ENCODE measurements at regions not wholly inside any gene's neighbourhood (a gene's known extent, or its start where the extent isn't known, plus 50 kb on each side); places are given as distances from the start of the nearest gene placed in this dataset.

DNA sequence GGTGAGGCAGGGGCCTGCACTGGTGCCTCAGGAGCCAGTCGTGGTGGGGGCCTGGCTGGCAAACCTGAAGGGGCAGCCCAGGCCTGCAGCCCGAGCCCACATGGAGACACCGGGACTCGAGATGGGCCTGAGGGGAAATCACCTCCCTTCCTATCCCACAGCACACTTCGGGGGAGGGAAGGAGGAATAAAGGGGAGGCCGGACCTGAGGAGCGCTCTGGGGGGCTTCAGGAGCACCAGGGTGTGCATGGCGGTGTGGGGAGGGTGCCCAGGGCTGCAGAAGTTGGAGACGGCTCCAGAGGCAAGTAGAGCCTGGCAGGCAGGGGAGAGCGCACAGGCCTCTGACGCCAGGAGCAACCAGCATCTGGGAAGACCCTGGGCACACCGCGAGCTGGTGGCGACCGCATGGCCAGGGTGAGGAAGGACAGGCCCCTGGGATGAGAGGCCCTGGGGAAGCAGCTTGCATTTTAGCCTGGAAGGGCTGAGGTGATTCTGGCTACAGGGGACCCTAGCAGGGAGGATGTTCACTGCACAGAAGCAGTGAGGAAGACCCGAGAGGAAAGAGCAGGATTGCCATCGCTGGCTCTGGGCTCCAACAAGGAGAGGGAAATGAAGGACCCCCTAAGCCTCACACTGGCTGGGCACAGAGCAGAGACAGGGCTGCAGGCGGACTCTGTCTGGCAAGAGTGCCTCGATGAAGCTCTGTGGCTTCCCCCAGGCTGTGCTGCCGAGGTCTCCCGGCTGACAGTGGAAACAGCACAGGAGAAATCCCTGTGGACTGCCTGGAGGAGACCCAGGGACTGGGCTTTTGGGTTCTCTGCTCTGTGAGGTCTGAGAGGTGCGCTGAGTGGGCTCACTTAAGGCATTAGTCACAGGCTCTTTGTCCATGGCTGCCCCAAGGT lies 457.7 kb downstream of the BRD1 start:
- no peaks in the 10 kb centered on the region for H3K4me1 Mint-ChIP-seq

DNA sequence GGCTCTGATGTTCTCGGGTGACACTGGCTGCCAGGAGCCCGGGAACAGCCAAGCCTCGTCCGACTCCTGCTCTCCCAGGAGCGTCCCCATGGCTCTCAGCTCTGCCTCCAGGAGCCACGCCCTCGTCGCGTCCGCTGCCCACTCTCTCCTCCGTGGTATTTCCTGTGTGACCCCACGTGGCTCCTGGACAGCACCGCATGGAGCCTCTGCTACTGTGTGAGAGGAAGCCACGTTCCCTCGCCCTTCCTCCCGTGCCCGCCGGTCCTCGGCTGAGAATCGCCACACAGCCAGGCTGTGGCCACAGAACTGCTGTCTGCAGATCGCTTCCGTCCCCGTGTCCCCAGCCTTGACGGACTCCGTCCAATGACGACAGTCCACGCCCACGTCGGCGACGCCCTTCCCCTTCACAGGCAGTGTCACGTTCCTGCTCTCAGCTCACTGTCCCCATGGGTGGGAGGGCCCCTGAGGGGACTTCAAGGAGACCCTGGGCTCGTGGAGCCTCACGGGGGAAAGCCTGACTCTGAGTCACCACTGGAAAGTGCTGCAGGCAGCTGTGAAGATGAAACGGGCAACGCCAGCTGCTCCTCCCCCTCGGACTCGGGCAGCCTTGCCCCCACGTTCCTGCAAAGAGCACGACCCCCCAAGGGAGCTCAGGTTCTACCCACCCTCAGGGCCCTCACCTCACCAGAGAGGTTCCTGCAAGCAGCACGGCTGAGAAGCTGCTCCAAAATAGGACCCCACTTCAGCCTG lies 458.5 kb downstream of the BRD1 start:
- no peaks in the 10 kb centered on the region for H3K9me3 Mint-ChIP-seq
- TF ChIP-seq, protein P1, sequence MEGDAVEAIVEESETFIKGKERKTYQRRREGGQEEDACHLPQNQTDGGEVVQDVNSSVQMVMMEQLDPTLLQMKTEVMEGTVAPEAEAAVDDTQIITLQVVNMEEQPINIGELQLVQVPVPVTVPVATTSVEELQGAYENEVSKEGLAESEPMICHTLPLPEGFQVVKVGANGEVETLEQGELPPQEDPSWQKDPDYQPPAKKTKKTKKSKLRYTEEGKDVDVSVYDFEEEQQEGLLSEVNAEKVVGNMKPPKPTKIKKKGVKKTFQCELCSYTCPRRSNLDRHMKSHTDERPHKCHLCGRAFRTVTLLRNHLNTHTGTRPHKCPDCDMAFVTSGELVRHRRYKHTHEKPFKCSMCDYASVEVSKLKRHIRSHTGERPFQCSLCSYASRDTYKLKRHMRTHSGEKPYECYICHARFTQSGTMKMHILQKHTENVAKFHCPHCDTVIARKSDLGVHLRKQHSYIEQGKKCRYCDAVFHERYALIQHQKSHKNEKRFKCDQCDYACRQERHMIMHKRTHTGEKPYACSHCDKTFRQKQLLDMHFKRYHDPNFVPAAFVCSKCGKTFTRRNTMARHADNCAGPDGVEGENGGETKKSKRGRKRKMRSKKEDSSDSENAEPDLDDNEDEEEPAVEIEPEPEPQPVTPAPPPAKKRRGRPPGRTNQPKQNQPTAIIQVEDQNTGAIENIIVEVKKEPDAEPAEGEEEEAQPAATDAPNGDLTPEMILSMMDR (IDR thresholded peaks at IDR 0.05; ENCODE audit: unreplicated experiment in 3 of 3): no peak
- H3K27me3 Mint-ChIP-seq (ENCODE audit: low read depth): peaks cover 60% of the 10 kb centered on the region
- no peaks in the 10 kb centered on the region for H3K4me1 Mint-ChIP-seq
- H3K4me3 Mint-ChIP-seq: peak overlapping the region in 1 of 3 experiments; percentile 10
- no peak overlapping the region for H3K27ac Mint-ChIP-seq
- H3K36me3 Mint-ChIP-seq (ENCODE audit: low read depth): no peaks in the 10 kb centered on the region

More for the DNA sequence above, 457.7 kb downstream of the BRD1 start:
- H3K4me3 Mint-ChIP-seq: no peak overlapping the region
- no peaks in the 10 kb centered on the region for H3K9me3 Mint-ChIP-seq
- H3K27me3 Mint-ChIP-seq (ENCODE audit: low read depth): peaks cover 60% of the 10 kb centered on the region
- H3K36me3 Mint-ChIP-seq (ENCODE audit: low read depth): no peaks in the 10 kb centered on the region
- no peak overlapping the region for H3K27ac Mint-ChIP-seq
- TF ChIP-seq, protein P1 (IDR thresholded peaks at IDR 0.05; ENCODE audit: unreplicated experiment in 3 of 3): no peak

DNA sequence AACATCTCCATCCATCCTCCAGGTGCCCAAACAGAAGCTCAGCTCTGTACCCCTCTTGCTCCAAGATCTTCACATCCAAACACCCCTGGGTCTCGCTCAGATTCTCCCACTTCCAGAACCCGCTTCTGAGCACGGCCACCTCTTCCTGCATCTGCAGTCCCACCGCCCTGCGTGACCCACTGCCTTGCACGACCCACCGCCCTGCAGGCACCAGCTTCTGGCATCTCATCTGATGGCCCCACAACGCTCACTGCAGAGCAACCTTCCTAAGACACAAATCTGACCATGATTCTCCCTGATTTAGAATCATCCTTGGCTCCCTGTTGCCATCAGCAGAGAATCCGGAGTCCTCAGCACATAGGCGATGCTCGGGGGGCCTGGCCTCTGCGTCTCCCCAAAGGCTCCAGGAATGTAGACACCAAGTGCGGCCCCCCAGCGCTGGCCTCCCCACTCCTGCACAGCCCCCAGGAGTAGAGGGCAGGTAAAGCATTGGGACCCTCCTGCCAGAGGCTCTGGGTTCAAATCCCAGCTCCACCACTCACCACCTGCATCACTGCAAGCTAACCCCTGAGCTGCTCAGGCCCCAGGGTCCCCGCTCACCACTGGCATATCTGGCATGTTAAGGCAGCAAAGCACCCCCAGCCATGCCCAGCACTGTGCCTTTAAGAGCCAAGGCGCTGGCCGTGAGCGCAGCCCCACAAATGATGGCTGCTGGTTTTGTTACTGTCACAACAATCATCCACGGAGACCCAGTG lies 459.3 kb downstream of the BRD1 start:
- Mint-ChIP-seq H3K36me3 (ENCODE audit: low read depth) (no peaks in the 10 kb centered on the region), H3K27me3 (ENCODE audit: low read depth) (peaks cover 59% of the 10 kb centered on the region), H3K9me3 (no peaks in the 10 kb centered on the region), H3K4me1 (no peaks in the 10 kb centered on the region), H3K4me3 (no peak overlapping the region), H3K27ac (no peak overlapping the region)
- TF ChIP-seq, protein P1 (IDR thresholded peaks at IDR 0.05; ENCODE audit: unreplicated experiment in 3 of 3): no peak

DNA sequence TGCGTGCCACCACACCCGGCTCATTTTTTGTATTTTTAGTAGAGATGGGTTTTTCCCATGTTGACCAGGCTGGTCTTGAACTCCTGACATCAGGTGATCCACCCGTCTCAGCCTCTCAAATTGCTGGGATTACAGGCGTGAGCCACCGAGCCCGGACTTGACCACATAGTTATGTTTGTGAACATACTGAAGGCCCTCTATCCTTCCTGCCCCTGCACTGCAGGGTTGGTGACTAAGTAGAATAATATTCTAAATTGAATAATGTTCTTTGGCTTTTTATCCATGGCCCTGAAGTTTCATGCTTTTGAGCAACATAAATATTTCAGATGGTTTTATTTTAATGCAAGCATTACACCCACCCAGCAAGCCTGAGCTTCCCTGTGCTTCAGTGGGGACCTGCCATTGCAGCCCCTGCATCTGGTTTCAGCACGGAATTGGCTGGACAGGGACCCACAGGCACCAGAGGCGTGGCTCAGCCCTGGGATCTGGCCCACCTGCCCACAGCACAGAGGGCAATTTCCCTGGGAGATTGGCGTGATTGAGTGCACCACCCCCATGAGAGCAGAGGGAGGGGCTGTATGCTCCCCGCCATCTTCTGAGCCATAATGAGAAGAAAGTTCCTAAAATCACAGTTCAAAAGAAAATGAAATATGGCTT lies 460.5 kb downstream of the BRD1 start:
- Mint-ChIP-seq H3K4me1 (no peaks in the 10 kb centered on the region), H3K27ac (no peak overlapping the region), H3K27me3 (ENCODE audit: low read depth) (peaks cover 49% of the 10 kb centered on the region), H3K36me3 (ENCODE audit: low read depth) (no peaks in the 10 kb centered on the region), H3K9me3 (no peaks in the 10 kb centered on the region), H3K4me3 (no peak overlapping the region)
- TF ChIP-seq, protein P1 (IDR thresholded peaks at IDR 0.05; ENCODE audit: unreplicated experiment in 3 of 3): no peak

DNA sequence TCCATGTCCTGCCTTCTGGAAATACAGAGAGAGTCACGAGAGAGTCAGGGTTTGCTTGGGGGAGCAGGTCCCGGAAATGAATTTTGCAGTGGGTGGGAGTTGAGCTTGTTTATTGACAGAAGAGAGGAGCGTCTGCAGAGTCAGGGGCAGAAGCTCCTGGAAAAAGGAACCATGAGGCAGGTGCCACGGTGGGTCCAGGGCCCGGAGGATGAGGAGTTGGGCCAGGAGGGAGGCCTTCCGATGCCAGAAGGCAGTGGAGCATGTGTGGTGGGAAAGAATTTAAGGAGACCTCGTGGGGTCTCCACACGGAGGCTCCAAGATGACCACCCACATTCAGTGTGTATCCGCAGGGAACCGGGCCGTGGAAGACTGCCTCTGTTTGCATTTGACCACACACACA lies 461.2 kb downstream of the BRD1 start:
- TF ChIP-seq, protein P1 (IDR thresholded peaks at IDR 0.05; ENCODE audit: unreplicated experiment in 3 of 3): no peak
- no peaks in the 10 kb centered on the region for H3K9me3 Mint-ChIP-seq
- H3K4me1 Mint-ChIP-seq: no peaks in the 10 kb centered on the region
- no peak overlapping the region for H3K27ac Mint-ChIP-seq
- H3K36me3 Mint-ChIP-seq (ENCODE audit: low read depth): no peaks in the 10 kb centered on the region
- H3K4me3 Mint-ChIP-seq: no peak overlapping the region
- peaks cover 46% of the 10 kb centered on the region for H3K27me3 Mint-ChIP-seq (ENCODE audit: low read depth)

Data from nephron (organoid).